A549 (cell line): ENCODE measurements at regions not wholly inside any gene's neighbourhood (a gene's known extent, or its start where the extent isn't known, plus 50 kb on each side); places are given as distances from the start of the nearest gene placed in this dataset.

Experiments
- CTCF ChIP-seq: fragments of >200 bp; sonication (Bioruptor Twin); formaldehyde crosslinking; IDR thresholded peaks from 3 replicates; pipeline ENCODE4 v1.5.1; 2016
- EP300 ChIP-seq, 2 experiments: fragments of >200 bp; sonication (Bioruptor Twin); formaldehyde crosslinking; IDR thresholded peaks; 2 replicates in 1 of 2; 3 replicates in 1 of 2; pipeline ENCODE4 v1.6.1; 2016 to 2017
- GATA3 ChIP-seq: IDR thresholded peaks from 2 replicates; pipeline ENCODE4 v1.6.1; 2012; ENCODE audit warnings: borderline replicate concordance
- HDAC2 ChIP-seq: fragments of 200-600 bp; sonication (generic); IDR thresholded peaks from 2 replicates; pipeline ENCODE4 v1.6.1; 2016
- JUN ChIP-seq, 2 experiments: fragments of >200 bp; sonication (Bioruptor Twin); formaldehyde crosslinking; IDR thresholded peaks; 2 replicates in 1 of 2; 3 replicates in 1 of 2; pipeline ENCODE4 v1.6.1; 2016 to 2017
- JUNB ChIP-seq: fragments of >200 bp; sonication (Bioruptor Twin); formaldehyde crosslinking; IDR thresholded peaks from 2 replicates; pipeline ENCODE4 v1.6.1; 2016
- MAX ChIP-seq: IDR thresholded peaks from 2 replicates; pipeline ENCODE4 v1.6.1; 2012
- POLR2A ChIP-seq: IDR thresholded peaks from 2 replicates; pipeline ENCODE4 v1.6.1; 2012; ENCODE audit warnings: mild to moderate bottlenecking, low read length
- USF2 ChIP-seq: fragments of 450-650 bp; IDR thresholded peaks from 2 replicates; pipeline ENCODE4 v1.6.1; 2014; ENCODE audit warnings: antibody characterized with exemption

- TF ChIP-seq CTCF = no peak
- no peak for TF ChIP-seq USF2
- TF ChIP-seq GATA3 = no peak
- TF ChIP-seq POLR2A = no peak
- no peak for TF ChIP-seq MAX
- TF ChIP-seq EP300 (IDR thresholded peaks at IDR 0.05) = no peak
- no peak for TF ChIP-seq JUN (IDR thresholded peaks at IDR 0.05)
- TF ChIP-seq HDAC2 = no peak
- TF ChIP-seq JUNB = no peak
These were observed 77.3 kb upstream of the FGF13 start for GRCh38 chrX:138788771-138789170.
